Thyroid gland (tissue), 4 donors: ENCODE measurements at regions not wholly inside any gene's neighbourhood (a gene's known extent, or its start where the extent isn't known, plus 50 kb on each side); places are given as distances from the start of the nearest gene placed in this dataset.

Experiments used
- DNase-seq, 2 donors: peaks; one replicate each; pipeline ENCODE4 v3.0.0-alpha.2; 2019
- H3K27ac ChIP-seq, 3 donors: fragments of 200-600 bp; sonication (generic); 1 replicate in 2 of 3; 2 replicates in 1 of 3; pipeline ENCODE4 v1.5.1; 2016 to 2019; ENCODE audit warnings: mild to moderate bottlenecking in 1 of 3, moderate library complexity in 1 of 3
- H3K27me3 ChIP-seq: fragments of 200-600 bp; sonication (generic); one replicate; pipeline ENCODE4 v1.5.1; 2019
- H3K36me3 ChIP-seq, 2 donors: fragments of 200-600 bp; sonication (generic); one replicate each; pipeline ENCODE4 v1.5.1; 2016 to 2019
- H3K4me1 ChIP-seq, 2 donors: fragments of 200-600 bp; sonication (generic); one replicate each; pipeline ENCODE4 v1.5.1; 2017 to 2019
- H3K4me3 ChIP-seq, 3 donors: fragments of 200-600 bp; sonication (generic); replicated peaks in 1 of 3; 1 replicate in 2 of 3; 2 replicates in 1 of 3; pipeline ENCODE4 v1.5.1; 2016; ENCODE audit warnings: mild to moderate bottlenecking in 1 of 3
- H3K9me3 ChIP-seq: fragments of 200-600 bp; sonication (generic); one replicate; pipeline ENCODE4 v1.5.1; 2017
- POLR2A ChIP-seq, 2 donors: fragments of 450-650 bp; IDR thresholded peaks; one replicate each; pipeline ENCODE4 v1.6.1; 2017; ENCODE audit warnings: antibody characterized with exemption in 2 of 2, mild to moderate bottlenecking in 2 of 2, moderate library complexity in 1 of 2
- WGBS, 2 donors: methylation state at CpG; one replicate each; pipeline ENCODE4 v1.1.5; 2017; 5-methylcytosine and 5-hydroxymethylcytosine counted together
- intact Hi-C: fragments of 100-400 bp; cut with DNase I; formaldehyde crosslinking; loops from one replicate; pipeline ENCODE4 v1.15.1; 2023
- TF ChIP-seq, protein P1 (sequence below), 6 experiments: fragments of 200-600 bp in 3 of 6; fragments of 450-650 bp in 3 of 6; sonication (generic) in 3 of 6; IDR thresholded peaks; one replicate each; pipeline ENCODE4 v1.5.1; 2016 to 2019; ENCODE audit warnings: antibody characterized with exemption in 6 of 6, mild to moderate bottlenecking in 2 of 6, inconsistent platforms in 1 of 6, moderate library complexity in 1 of 6

DNA sequence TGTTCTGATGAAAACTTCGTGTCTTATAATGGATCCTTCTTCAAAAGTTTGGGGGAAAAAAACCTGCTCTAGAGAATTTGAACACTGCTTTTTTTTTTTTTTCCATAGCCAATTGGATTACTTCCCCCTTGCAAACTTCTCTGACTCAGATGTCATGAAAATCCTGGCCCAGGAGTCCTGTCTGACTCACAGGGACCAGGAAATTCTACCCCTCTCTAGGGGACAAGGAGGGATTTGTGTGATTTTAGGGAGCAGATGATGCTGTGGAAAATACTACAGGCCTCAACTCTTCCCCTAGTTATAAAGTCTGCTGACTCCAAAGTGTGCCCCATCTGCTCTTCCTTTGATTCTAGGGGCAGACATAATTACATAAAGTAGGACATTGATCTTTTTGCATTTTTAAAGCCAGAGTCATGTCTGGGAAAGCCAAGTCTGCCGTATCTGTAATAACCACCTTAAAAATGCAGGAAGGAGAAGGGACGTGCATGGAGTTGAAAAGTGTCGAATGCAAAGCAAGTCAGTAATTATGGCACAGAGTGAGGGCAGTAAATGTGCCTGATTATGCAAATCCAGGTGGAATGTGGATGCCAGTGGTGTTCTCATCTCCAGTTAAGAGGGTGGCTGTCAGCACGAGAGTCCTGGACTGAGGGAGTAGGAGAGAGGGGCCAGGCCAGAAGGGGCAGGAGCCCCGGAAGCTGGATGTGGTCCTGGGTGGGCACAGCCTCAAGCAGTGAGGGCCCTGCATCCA is 144.3 kb upstream of the SULF2 start:
- Histone ChIP-seq H3K27me3 (no peaks in the 10 kb centered on the region), H3K9me3 (no peaks in the 10 kb centered on the region), H3K36me3 (no peaks in the 10 kb centered on the region), H3K4me1 (no peaks in the 10 kb centered on the region), H3K27ac (no peak overlapping the region), H3K4me3 (no peak overlapping the region)
- DNase-seq = no peak
- intact Hi-C loops = no loop called here
- TF ChIP-seq, protein P1, sequence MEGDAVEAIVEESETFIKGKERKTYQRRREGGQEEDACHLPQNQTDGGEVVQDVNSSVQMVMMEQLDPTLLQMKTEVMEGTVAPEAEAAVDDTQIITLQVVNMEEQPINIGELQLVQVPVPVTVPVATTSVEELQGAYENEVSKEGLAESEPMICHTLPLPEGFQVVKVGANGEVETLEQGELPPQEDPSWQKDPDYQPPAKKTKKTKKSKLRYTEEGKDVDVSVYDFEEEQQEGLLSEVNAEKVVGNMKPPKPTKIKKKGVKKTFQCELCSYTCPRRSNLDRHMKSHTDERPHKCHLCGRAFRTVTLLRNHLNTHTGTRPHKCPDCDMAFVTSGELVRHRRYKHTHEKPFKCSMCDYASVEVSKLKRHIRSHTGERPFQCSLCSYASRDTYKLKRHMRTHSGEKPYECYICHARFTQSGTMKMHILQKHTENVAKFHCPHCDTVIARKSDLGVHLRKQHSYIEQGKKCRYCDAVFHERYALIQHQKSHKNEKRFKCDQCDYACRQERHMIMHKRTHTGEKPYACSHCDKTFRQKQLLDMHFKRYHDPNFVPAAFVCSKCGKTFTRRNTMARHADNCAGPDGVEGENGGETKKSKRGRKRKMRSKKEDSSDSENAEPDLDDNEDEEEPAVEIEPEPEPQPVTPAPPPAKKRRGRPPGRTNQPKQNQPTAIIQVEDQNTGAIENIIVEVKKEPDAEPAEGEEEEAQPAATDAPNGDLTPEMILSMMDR (IDR thresholded peaks at IDR 0.05) = no peak
- no peak for TF ChIP-seq POLR2A (IDR thresholded peaks at IDR 0.05)
- WGBS, 2 donors = 69 to 74% methylated on average over 6 of the region's 6 CpGs

DNA sequence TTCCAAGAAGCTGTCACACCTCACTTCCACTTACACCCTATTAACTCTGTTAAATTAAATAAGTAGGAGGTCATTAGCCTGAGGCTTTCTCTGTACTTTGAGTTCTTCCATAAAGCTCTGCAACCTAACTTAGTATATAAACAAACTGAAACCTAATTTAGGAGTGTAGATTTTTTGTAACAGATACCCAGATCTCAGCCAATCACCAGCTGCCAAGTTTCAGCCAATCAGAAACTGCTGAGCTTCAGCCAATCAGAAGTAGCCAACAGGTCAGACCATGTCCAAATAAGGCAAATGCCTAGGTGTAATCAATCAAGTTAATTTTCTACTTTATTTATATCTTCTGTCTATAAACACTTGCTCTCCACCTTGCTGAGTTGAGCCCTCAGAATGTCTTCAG is 142.7 kb upstream of the SULF2 start:
- no peaks in the 10 kb centered on the region for H3K36me3 ChIP-seq
- no peak for DNase-seq
- no peaks in the 10 kb centered on the region for H3K27me3 ChIP-seq
- H3K27ac ChIP-seq = no peak overlapping the region
- intact Hi-C loops = no loop called here
- no peak overlapping the region for H3K4me3 ChIP-seq
- no peaks in the 10 kb centered on the region for H3K9me3 ChIP-seq
- no peaks in the 10 kb centered on the region for H3K4me1 ChIP-seq
- TF ChIP-seq POLR2A (IDR thresholded peaks at IDR 0.05) = no peak

DNA sequence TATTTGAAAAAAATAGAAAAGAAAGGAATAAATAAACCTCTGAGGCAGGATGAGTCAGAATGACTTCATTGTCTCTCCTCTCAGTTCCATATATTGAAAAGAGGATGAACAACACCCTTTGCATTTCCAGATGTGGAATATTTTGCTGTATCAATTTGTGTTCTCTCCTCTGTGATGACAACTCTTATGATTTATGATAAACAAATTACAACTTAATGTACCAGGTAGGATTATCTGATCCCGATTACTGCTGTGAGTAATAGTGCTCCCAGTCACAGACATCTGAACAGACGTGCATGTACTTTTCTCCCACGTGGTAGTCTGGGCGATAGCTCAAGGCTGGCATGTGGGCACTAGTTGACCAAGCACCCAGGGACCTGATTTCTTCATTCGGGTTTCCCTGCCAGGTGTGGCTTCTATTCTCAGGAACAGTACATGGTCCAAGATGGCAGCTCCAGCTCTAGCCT is 142.1 kb upstream of the SULF2 start:
- Histone ChIP-seq H3K9me3 (no peaks in the 10 kb centered on the region), H3K4me1 (no peaks in the 10 kb centered on the region), H3K4me3 (no peak overlapping the region), H3K36me3 (no peaks in the 10 kb centered on the region), H3K27ac (no peak overlapping the region), H3K27me3 (no peaks in the 10 kb centered on the region)
- no peak for DNase-seq
- 89 to 91% methylated on average over 5 of the region's 5 CpGs for WGBS, 2 donors
- TF ChIP-seq, protein P1 (IDR thresholded peaks at IDR 0.05) = no peak
- TF ChIP-seq POLR2A (IDR thresholded peaks at IDR 0.05) = no peak
- intact Hi-C loops = no loop called here

DNA sequence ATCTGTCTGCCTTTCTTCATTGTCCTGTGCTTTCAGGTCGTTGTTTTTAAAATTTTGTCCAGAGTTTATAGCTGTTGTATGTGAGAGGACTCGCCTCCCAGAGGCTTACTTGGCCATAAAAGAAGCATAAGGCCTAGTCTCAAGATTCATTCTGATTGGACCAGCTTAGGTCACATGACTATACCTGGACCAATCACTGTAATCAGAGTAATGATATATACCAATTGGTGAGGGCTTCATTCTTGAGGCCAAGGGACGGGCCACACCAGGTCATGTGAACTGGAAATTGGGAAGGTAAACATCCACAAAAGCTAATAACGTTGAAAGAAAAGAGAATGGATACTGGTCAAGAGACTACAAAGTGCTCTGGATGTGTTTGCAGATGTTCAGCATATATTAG is 141.4 kb upstream of the SULF2 start:
- no peaks in the 10 kb centered on the region for H3K9me3 ChIP-seq
- H3K27ac ChIP-seq = no peak overlapping the region
- H3K4me3 ChIP-seq = no peak overlapping the region
- 88 to 92% methylated on average over 4 of the region's 4 CpGs for WGBS, 2 donors
- no peaks in the 10 kb centered on the region for H3K36me3 ChIP-seq
- intact Hi-C loops = no loop called here
- no peak for DNase-seq
- TF ChIP-seq POLR2A (IDR thresholded peaks at IDR 0.05) = no peak
- TF ChIP-seq, protein P1 (IDR thresholded peaks at IDR 0.05) = no peak
- H3K4me1 ChIP-seq = no peaks in the 10 kb centered on the region
- H3K27me3 ChIP-seq = no peaks in the 10 kb centered on the region

DNA sequence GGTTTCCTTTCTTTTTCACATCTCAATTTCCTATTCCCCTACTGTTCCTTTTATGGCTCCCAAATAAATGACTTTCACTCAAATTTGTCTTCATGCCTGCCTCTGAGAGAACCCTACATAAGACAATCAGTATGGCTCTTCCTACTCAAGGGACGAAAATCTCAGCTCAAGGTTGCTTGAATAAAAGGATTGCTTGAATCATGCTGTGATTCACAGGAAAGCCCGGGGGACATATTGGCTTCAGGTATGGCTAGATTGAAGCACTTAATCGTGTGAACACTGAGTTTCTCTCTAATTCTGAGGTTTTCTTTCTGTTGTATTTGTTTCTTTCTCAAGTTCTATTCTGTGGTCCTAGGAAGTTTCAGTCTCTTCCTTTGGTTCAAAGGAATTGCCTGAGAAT is 140.3 kb upstream of the SULF2 start:
- Histone ChIP-seq H3K27ac (no peak overlapping the region), H3K9me3 (no peaks in the 10 kb centered on the region), H3K27me3 (no peaks in the 10 kb centered on the region), H3K4me1 (no peaks in the 10 kb centered on the region), H3K36me3 (no peaks in the 10 kb centered on the region), H3K4me3 (no peak overlapping the region)
- 85% methylated on average over 3 of the region's 3 CpGs for WGBS, 2 donors
- intact Hi-C loops = no loop called here
- TF ChIP-seq, protein P1 (IDR thresholded peaks at IDR 0.05) = no peak
- TF ChIP-seq POLR2A (IDR thresholded peaks at IDR 0.05) = no peak
- DNase-seq = no peak
